NCI-H82 (cell line): ENCODE measurements at regions not wholly inside any gene's neighbourhood (a gene's known extent, or its start where the extent isn't known, plus 50 kb on each side); places are given as distances from the start of the nearest gene placed in this dataset.

Source experiments
- DNase-seq: peaks from one replicate; lab custom pipeline; 2025; lab: John Stamatoyannopoulos, UW

- DNase-seq, result no peak
Observed at GRCh38 chr2:235264121-235264493, 229.7 kb upstream of the AGAP1 start.

- DNase-seq, result no peak
Observed at GRCh38 chr2:235264512-235264911, 229.3 kb upstream of the AGAP1 start.

DNA sequence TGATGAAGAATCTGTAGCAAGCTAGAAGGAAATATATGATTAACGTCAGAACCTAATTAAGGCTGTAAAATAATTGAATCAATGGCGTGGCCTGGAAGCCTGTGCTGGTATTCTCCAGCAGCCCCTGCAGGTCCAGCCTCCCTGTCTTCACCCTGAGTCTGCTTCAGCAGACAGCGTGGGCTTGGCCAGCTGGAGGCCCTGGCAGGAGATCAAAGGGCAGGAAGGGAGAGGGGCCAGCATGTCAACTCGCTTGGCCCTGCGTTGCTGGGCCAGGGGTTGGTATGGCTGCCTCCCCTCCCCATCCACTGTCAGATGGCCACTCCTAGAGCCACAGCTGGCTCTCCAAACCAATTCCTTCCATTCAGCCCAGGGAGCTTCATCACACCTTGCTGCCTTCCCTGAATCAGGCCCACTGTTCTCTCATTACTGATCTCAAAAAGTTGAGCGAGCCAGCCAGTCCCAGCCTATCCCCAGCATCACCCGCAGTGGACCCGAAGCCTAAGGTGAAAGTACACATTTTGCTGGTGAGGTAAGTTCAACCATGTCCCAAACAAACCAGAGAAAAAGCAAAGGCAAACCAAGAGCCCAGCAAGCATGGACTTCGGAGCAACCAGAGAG is 228.4 kb upstream of the AGAP1 start:
- no peak for DNase-seq

- DNase-seq, result no peak
Observed at GRCh38 chr2:235267251-235267650, 226.6 kb upstream of the AGAP1 start.

DNA sequence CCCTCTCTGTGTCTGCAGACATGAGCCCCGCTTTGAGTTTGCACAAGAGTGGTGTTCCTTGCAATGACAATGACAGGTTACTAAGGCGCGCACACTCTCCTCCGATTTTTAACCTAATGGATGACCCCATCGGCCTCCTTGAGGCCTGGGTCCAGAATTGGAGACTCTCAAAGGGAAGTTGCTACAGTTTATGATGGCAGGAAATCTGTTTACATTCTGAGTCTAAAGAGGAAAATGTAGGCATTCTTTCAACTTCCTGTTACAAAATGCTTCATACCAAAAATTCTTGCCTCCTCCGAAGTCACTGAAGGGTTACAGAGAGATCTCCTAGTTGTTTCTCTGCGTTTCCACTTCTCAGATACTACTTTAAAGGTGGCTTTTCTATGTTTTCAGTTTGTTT is 225.3 kb upstream of the AGAP1 start:
- no peak for DNase-seq

DNA sequence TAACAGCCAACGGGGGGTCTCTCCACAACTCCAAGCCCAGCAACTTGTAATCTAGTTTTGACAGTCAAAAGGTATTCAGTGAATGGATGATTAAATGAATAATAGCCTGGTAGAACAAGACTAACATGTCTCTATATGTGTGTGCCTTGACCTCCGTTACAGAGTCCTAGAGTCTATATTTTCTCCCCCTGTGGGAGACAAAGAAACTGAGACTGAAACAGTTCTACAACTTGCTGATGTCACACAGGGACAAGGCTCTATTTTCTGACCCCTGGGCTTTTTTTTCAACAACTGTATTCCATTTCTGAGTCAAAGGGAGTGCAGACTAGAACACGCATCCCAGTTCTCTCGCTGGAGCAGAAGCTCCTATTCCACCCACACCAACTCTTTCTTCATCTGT is 223.6 kb upstream of the AGAP1 start:
- no peak for DNase-seq

GRCh38 chr2:235270956-235271355 is 222.9 kb upstream of the AGAP1 start:
- DNase-seq, result no peak

DNA sequence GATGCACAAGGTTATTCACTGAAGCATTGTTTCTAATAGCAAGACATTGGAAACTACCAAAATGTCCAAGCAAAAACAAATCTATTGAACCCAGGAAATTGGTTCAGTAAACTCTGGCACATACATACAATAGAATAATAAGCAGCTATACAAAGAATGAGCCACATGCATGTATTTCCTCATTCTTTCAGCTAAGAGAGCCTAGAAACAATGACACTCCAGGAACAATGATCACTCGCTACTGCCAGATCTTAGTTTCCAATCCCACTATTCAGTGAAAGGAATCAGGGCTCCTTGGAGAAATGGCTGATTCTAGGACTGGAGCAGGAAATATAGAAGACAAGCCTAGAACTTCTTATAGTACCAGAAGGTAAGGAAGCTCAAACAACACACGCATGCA is 221.9 kb upstream of the AGAP1 start:
- no peak for DNase-seq

DNA sequence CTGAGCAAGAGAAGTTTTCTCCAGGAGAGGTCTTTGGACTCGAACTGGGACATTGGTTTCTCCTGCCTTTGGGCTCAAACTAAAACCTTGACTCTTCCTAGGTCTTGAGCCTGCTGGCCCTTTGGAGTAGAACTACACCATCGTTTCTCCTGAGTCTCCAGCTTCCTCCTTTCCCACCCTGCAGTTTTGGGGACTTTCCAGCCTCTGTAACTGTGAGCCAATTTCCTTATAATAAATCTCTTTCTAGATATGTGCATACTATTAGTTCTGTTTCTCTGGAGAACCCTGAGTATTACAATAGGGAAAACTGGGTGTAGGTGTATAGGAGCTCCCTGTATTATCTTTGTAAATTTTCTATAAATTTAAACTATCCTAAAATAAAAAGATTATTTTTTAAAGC is 219.8 kb upstream of the AGAP1 start:
- no peak for DNase-seq

GRCh38 chr2:235277485-235277884 is 216.4 kb upstream of the AGAP1 start:
- no peak for DNase-seq

GRCh38 chr2:235278771-235279355 is 215.0 kb upstream of the AGAP1 start:
- DNase-seq, result no peak

- no peak for DNase-seq
Observed at GRCh38 chr2:235279965-235280364, 213.9 kb upstream of the AGAP1 start.

- no peak for DNase-seq
Observed at GRCh38 chr2:235283246-235283645, 210.6 kb upstream of the AGAP1 start.

DNA sequence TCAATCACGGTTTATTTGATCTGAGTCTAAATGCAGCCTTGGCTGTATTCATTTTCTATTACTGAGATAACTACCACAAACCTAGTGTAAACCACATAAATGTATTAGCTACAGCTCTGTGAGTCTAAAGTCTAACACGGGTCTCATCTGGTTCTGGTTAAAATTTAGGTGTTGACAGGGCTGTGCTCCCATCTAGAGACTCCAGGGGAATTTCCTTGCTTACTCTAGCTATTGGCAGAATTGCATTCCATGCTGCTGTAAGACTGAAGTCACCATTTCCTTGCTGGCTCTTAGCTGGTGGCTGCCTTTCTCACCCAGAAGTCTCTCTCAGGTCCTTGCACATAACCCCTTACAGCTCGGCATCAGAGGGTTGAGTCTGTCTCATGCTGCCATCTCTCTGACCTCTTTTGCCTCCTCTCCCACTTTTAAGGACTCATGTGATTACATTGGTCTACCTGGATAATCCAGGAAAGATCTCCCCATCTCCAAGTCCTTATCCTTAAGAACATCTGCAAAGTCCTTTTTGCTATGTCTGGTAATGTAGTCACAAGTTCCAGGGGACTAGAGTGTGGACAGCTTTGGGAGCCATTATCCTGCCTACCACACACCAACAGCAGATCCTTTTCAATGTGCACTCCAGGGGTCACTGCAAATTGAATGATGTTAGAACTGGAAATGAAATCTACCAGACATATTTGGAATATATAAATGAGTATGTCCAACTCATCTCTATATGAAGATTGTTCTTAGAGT is 207.0 kb upstream of the AGAP1 start:
- no peak for DNase-seq

DNA sequence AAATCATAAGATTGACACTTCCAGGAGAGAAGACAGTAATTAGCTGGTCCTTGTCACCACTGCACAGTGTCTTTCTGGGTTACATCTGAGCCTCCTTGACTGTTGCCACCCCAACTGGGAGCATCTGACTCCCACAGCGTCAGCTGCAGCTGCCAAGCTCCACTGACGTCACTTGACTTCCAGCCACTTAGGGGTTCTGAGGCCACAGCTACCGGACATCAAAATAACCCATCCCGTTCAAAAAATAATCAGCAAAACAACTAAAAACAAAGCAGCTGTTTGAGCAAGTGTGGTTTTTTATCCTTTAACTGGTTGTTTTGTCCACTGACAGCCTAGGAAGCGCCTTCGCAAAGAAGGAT is 206.5 kb upstream of the AGAP1 start:
- no peak for DNase-seq

- no peak for DNase-seq
Observed at GRCh38 chr2:235291461-235291860, 202.4 kb upstream of the AGAP1 start.

DNA sequence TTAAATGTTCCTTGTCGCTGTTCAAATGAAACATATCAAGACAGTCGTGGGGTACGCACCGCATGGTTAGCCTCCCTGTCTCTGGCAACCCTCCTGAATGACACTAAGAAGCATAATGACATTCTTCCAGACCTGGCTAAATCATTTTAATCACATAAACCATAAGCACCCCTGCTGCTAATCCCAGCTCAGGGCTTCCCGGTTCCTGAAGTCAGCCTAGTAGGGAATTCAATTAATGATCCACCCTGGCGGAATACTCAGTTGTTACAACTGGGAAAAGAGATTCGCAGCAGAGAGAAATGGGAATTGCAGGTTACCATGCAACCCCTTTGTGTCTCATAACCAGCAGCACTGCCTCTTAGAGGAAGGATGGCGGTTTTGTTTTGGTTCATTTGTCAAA is 200.8 kb upstream of the AGAP1 start:
- peak; percentile 96 for DNase-seq

DNA sequence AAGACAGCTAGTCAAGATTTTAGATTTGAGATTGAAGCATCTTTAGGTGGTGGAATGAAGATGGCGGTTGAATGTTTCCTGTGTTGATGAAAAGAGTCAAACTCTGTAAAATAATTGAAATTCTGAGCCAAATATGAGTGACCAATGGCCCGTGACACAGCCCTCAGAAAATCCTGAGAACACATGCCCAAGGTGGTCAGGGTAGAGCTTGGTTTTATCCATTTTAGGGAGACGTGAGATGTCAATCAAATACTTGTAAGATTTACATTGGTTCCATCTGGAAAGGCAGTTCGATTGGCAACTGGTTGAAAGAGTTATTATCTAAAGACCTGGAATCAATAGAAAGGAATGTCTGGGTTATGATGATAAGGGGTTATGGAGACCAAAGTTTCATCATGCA is 198.0 kb upstream of the AGAP1 start:
- no peak for DNase-seq

DNA sequence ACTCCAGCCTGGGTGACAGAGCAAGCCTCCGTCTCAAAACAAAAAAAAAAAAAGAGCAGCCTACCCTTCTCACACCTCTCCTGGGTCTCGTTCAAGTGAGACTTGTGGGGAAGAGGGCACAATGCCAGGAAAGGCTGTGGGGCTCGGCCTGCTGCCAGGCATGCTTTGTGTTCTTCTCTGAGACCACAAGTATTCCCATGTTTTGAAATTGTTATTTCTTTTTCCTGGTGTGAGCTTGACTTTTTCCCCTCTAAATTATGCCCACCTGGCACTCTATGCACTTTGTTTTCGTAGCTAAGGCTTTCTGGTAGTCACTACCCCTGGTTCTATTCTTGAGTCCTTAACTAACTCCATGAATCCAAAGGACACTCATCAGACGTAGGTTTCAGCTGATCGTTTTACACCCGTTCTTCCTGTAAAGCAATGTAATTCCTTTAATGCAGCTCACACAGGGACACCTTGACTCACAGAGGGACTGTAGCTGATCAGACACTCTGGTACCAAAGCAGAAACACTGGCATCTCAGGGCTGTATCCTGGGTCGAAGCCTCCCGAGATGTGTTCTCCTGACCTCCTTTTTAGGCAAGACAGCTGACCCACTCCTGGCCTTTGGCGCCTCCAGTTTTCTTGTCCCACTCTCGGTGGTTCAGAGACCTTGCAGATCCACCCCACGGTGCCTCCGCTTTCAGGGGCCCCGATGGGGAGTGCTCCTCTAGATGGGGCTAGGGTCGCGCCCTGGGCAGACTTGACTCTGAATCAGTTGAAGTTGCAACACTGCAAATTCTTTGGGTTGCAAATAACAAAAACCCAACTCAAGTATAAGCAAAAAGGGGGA is 193.3 kb upstream of the AGAP1 start:
- no peak for DNase-seq

DNA sequence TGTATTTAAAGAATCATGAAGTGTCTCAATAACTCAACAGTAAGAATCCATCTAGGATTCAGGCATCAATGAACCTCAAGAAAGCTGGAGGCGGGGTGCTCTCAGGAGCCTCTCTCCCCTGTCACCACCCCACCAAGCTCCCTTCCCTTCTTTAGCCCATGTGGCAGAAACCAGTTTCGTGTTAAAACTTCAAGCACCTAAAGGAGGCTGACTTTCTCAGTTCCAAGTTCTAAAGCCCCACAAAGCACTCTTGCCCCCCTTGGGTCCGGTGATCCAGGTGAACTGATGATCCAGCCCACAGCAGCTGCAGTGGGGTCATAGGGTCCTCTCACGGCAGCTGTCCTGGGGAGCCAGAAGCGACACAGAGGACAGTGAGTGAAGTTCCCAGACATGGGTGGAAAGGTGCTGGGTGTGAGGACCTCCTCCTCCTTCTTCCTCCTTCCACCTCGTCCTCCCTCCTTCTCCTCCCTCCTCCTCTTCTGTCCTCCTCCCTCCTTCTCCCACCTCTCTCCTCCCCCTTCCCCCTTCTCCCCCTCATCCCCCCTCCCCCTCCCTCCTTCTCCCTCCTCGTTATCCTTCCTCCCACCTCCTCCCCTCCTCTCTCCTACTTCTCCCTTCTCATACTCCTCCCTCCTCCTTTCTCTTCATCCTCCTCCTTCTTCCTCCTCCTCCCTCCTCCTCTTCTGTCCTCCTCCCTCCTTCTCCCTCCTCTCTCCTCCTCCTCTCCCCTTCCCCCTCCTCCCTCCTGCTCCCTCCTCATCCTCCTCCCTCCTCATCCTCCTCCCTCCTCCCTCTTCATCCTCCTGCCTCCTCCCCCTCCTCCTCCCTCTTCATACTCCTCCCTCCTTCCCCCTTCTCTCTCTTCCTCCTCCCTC is 192.4 kb upstream of the AGAP1 start:
- no peak for DNase-seq

DNA sequence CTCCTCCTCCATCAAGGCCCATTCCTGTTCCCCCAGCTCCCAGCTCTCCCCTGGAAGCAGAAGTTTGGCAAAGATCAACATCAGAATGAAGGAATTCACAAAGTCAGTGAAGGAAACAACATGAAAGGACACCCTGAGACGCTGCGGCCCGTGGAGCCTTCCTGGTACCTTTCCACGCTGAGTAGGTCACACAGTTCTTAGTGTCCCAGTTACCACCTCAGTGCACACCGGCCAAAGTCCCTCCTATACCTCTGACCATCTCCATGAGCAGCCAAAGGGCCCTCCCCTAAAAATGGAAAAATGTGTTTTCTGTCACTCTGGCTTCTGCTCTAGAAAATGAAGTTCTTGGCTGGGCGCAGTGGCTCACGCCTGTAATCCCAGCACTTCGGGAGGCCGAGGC is 191.6 kb upstream of the AGAP1 start:
- DNase-seq, result no peak
